Stomach smooth muscle (tissue), 2 donors: ENCODE measurements at regions not wholly inside any gene's neighbourhood (a gene's known extent, or its start where the extent isn't known, plus 50 kb on each side); places are given as distances from the start of the nearest gene placed in this dataset.

Experiments
- H3K27ac ChIP-seq: one replicate; pipeline ENCODE4 v1.7.0; 2013; ENCODE audit warnings: mild to moderate bottlenecking, low read length, inconsistent platforms
- H3K27me3 ChIP-seq, 2 donors: one replicate each; pipeline ENCODE4 v1.7.0; 2013; ENCODE audit warnings: low read length in 2 of 2; ENCODE audit not compliant: insufficient read depth in 2 of 2, control insufficient read depth in 1 of 2
- H3K36me3 ChIP-seq, 2 donors: one replicate each; pipeline ENCODE4 v1.7.0; 2013; ENCODE audit warnings: low read length in 2 of 2; ENCODE audit not compliant: control insufficient read depth in 2 of 2, insufficient read depth in 2 of 2
- H3K4me1 ChIP-seq: one replicate; pipeline ENCODE4 v1.7.0; 2013; ENCODE audit warnings: low read length; ENCODE audit not compliant: control insufficient read depth, insufficient read depth
- H3K4me3 ChIP-seq, 2 donors: one replicate each; pipeline ENCODE4 v1.7.0; 2013; ENCODE audit warnings: low read length in 2 of 2
- H3K9ac ChIP-seq, 2 donors: one replicate each; pipeline ENCODE4 v1.7.0; 2013; ENCODE audit warnings: low read length in 2 of 2, mild to moderate bottlenecking in 1 of 2
- H3K9me3 ChIP-seq, 2 donors: one replicate each; pipeline ENCODE4 v1.7.0; 2013; ENCODE audit warnings: low read length in 2 of 2; ENCODE audit not compliant: control insufficient read depth in 2 of 2
- donor health status: healthy.
- donor health status: Pancreatic carcinoma.

DNA sequence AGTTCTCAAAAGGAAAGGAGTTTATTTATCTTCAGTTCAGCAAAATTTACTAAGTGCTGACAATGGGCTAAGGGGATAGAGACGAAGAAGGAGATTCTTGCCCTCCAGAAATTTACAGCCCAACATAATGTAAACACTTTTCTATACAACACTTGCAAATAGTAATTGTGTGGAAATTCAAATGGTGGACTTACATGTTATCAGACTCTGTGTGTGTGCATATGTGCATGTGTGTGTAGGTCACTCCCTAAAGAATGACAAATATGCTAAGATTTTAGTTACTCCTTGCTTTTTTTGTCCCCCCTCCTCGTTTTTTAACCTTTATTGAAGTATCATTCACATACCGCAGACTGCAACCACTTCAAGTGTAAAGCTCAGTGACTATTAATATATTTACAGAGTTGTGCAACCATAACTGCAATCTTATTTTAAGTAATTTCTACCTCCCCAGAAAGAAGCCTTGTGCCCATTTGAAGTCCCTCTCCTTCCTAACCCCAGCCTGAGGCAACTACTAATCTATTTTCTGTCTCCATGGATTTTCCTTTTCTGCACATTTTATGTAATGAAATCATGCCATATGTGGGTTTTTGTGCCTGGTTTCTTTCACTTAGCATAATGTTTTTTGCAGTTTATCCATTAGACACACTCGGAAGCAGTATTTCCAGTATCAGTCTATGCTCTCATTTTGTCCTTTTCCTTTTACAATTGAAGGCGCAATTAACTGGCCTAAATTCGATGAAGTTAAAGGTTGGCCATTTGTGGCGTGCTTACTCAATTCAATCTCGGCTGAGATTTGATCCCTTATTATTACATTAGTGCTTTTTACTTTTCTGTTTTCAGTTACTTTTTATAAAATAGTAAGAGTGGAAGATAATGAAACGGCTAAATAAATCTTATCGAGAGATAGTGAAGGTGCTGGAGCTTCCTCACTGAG lies 318.4 kb downstream of the HAPSTR1 start:
- H3K9me3 ChIP-seq = peaks cover 0 to 4% of the 10 kb centered on the region in 2 donors
- no peak overlapping the region for H3K27ac ChIP-seq
- H3K36me3 ChIP-seq = no peaks in the 10 kb centered on the region
- H3K4me1 ChIP-seq = peaks cover 6% of the 10 kb centered on the region
- no peak overlapping the region for H3K9ac ChIP-seq
- H3K4me3 ChIP-seq = no peak overlapping the region
- H3K27me3 ChIP-seq = no peaks in the 10 kb centered on the region

DNA sequence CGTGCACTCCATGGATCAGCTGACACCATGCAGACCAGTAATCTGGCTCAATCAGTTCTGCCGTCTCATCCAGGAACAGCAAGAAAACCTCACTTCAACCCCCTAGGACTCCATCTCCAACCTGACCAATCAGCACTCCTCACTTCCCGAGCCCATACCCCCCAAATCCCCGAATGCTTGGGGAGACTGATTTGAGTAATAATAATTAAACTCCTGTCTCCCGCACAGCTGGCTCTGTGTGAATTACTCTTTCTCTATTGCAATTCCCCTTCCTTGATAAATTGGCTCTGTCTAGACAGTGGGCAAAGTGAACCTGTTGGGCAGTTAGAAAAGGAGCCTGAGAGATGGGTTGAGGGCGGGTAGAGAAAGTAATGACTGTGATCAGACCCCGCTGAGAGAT lies 320.0 kb downstream of the HAPSTR1 start:
- Histone ChIP-seq H3K27ac (no peak overlapping the region), H3K4me3 (no peak overlapping the region), H3K4me1 (peaks cover 6% of the 10 kb centered on the region), H3K9ac (no peak overlapping the region), H3K9me3 (peaks cover 0 to 4% of the 10 kb centered on the region in 2 donors), H3K36me3 (no peaks in the 10 kb centered on the region), H3K27me3 (no peaks in the 10 kb centered on the region)

DNA sequence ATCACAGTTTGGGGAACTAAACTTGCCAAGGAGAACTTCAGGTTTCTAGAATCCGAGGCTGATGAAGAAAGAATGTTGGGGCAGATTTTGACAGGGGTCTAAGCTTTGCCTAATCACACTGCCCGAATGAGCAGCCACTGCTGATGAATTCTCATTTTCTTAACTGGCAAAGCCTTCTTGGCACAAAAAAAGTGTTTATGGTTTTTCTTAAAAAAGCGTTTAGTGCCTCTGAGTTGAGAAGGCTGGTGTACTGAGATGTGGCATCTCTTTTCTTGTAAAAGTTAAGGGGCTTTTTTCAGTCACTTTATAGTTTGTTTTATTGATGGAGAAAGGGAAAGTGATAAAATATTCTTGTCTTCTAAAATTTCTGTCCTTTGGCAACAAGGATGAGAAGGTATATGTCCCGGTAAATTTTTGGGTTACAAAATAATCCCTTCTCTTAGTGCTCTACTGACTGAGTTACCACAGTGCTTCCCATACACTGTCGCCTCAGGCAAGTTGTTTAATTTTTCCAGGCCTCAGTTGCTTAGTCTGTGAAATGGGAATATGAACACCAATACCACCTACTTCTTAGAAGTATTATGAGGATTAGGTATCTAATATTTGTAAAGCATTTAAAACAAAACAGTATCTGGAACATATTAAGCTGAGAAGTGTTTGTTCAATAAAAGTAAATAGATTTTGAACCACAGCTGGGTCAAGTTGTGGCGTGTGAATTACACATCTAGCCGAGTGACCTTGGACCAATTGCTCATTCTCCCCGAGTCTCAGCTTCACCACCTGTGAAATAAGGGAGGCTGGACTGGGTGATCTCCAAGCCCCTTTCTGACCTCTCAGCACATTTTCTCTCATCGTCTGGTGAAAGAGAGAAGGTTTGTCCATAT lies 320.8 kb downstream of the HAPSTR1 start:
- Histone ChIP-seq H3K9me3 (peaks cover 0 to 4% of the 10 kb centered on the region in 2 donors), H3K9ac (no peak overlapping the region)

GRCh38 chr16:9412915-9413264 lies 321.4 kb downstream of the HAPSTR1 start:
- H3K9me3 ChIP-seq = peaks cover 0 to 4% of the 10 kb centered on the region in 2 donors
- no peaks in the 10 kb centered on the region for H3K36me3 ChIP-seq
- H3K9ac ChIP-seq = no peak overlapping the region
- peaks cover 6% of the 10 kb centered on the region for H3K4me1 ChIP-seq
- H3K27me3 ChIP-seq = no peaks in the 10 kb centered on the region
- no peak overlapping the region for H3K27ac ChIP-seq
- H3K4me3 ChIP-seq = no peak overlapping the region

More for the DNA sequence above, 320.8 kb downstream of the HAPSTR1 start:
- H3K27ac ChIP-seq = no peak overlapping the region
- peaks cover 6% of the 10 kb centered on the region for H3K4me1 ChIP-seq
- H3K27me3 ChIP-seq = no peaks in the 10 kb centered on the region
- H3K36me3 ChIP-seq = no peaks in the 10 kb centered on the region
- H3K4me3 ChIP-seq = no peak overlapping the region

DNA sequence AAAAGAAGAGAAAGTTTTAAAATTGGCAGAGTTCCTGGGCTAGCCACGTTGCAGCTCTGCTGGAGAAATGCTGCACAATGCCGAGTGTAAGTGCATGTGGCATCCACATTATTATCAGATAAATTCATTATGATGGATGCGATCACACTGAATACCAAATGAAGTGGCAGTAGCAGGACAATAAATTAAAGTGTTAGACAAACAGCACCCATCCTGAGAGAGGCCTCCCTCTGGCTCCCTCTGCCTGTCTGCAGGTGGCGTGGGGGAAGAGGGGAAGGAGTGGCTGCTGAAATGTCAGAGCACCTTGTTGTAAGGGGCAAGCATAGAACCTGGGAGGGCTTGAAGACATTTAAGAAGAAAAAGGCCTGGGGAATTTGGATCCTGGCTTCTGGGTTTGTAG lies 324.1 kb downstream of the HAPSTR1 start:
- no peaks in the 10 kb centered on the region for H3K27me3 ChIP-seq
- no peak overlapping the region for H3K4me3 ChIP-seq
- H3K27ac ChIP-seq = no peak overlapping the region
- H3K4me1 ChIP-seq = peaks cover 6% of the 10 kb centered on the region
- H3K36me3 ChIP-seq = no peaks in the 10 kb centered on the region
- H3K9ac ChIP-seq = no peak overlapping the region
- H3K9me3 ChIP-seq = peaks cover 0 to 4% of the 10 kb centered on the region in 2 donors

GRCh38 chr16:9417898-9418297 lies 326.5 kb downstream of the HAPSTR1 start:
- H3K4me3 ChIP-seq = no peak overlapping the region
- no peak overlapping the region for H3K27ac ChIP-seq
- peaks cover 2% of the 10 kb centered on the region for H3K4me1 ChIP-seq
- H3K9me3 ChIP-seq = peaks cover 0 to 4% of the 10 kb centered on the region in 2 donors
- no peaks in the 10 kb centered on the region for H3K36me3 ChIP-seq
- no peak overlapping the region for H3K9ac ChIP-seq
- no peaks in the 10 kb centered on the region for H3K27me3 ChIP-seq

DNA sequence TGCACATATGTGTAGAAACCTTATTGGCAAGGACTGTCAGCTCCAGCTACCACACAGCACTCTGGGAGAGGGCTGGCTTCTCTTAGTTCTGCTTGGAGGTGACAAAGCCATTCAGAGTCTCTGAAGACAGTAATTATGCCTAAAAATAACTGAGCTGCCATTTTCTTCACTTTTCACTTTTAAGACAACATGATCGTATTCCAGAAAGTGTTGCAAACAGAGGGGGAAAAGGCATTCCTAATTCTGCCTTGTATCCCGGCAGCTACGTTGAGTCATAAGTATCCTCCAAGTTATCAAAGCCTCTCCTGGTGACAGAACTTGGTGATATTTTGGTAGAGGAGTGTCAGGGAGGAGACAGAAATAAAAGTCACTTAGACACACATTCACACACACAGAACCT lies 327.7 kb downstream of the HAPSTR1 start:
- H3K9me3 ChIP-seq = peaks cover 0 to 4% of the 10 kb centered on the region in 2 donors
- H3K36me3 ChIP-seq = no peaks in the 10 kb centered on the region
- no peak overlapping the region for H3K27ac ChIP-seq
- H3K4me3 ChIP-seq = no peak overlapping the region
- H3K27me3 ChIP-seq = no peaks in the 10 kb centered on the region
- H3K4me1 ChIP-seq = no peaks in the 10 kb centered on the region
- no peak overlapping the region for H3K9ac ChIP-seq

DNA sequence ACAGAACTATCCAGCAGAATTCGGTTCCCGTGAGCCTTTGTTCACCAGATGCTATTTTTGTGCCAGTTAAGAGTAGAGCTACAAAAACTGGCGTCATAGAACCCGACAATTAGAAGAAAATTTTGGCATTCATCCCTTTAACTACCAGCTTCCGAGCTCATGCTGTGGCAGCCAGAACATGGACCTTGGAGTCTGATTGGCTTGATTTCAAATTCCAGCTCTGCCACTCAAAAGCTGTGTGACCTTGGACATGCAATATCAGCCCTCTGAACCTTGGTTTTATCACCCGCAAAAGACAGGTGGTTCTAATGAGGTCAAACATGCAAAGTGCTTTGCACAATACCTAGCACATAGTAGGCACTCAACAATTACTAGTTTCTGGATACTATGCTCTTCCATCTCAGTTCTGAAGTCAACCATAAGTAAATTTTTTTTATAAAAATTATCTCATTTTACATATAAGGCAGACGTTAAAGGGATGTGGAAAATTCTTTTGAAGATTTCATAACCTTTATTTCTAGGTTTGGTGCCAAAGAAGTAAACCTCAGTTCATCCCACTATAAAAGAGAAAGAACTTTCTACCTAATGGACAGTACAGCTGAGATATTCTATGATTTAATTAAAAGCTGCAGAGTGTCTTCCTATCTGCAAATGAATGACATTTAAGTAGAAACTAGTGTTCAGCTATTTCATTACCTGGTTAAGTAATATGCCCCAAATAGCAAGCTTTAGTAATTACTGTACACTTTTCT lies 331.5 kb downstream of the HAPSTR1 start:
- H3K36me3 ChIP-seq = no peaks in the 10 kb centered on the region

GRCh38 chr16:9425236-9425635 lies 333.8 kb downstream of the HAPSTR1 start:
- no peak overlapping the region for H3K4me3 ChIP-seq

More for the DNA sequence above, 331.5 kb downstream of the HAPSTR1 start:
- H3K27ac ChIP-seq = no peak overlapping the region
- H3K27me3 ChIP-seq = no peaks in the 10 kb centered on the region
- H3K9me3 ChIP-seq = no peaks in the 10 kb centered on the region
- no peak overlapping the region for H3K4me3 ChIP-seq
- H3K9ac ChIP-seq = no peak overlapping the region
- no peaks in the 10 kb centered on the region for H3K4me1 ChIP-seq

DNA sequence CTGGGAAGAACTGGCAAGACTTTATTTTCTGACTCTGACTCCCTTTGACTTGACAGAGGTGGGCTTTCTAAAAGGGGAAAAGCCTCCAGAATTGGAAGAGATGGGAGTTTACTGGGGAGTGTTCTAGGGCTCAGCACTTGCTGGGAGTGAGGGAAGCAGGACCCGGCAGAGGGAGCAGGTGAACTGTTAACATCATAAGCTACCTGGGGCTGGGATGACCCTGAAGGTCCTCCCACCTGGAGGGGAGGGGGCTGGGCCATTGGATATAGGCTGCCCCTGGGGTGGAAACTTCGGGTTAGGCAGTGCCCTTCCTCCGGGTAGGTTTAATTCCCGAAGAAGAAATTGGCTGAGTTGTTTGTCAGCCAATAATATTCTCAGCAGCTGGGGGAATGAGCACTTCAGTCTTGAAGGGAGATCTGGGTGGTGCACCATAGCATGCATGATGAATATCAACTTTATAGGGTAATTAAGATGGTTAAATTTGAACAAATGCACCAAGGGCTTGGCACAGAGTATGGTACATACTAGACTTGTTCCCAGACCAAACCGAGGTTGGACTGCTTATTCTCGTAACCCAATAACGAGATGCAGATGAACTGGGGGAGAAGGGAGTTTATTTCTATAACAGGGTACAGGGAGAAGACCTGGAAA lies 337.0 kb downstream of the HAPSTR1 start:
- H3K4me3 ChIP-seq = no peak overlapping the region
- H3K36me3 ChIP-seq = no peaks in the 10 kb centered on the region
- H3K4me1 ChIP-seq = no peaks in the 10 kb centered on the region
- no peak overlapping the region for H3K9ac ChIP-seq
- no peaks in the 10 kb centered on the region for H3K27me3 ChIP-seq
- no peaks in the 10 kb centered on the region for H3K9me3 ChIP-seq
- H3K27ac ChIP-seq = no peak overlapping the region

More at GRCh38 chr16:9425236-9425635, 333.8 kb downstream of the HAPSTR1 start:
- Histone ChIP-seq H3K4me1 (no peaks in the 10 kb centered on the region), H3K36me3 (no peaks in the 10 kb centered on the region), H3K27me3 (no peaks in the 10 kb centered on the region), H3K9ac (peak overlapping the region in 1 of 2 donors; percentile 36), H3K27ac (peak overlapping the region; percentile 24), H3K9me3 (no peaks in the 10 kb centered on the region)
